Embryonic facial prominence (tissue), 1 donor: ENCODE measurements at regions not wholly inside any gene's neighbourhood (a gene's known extent, or its start where the extent isn't known, plus 50 kb on each side); places are given as distances from the start of the nearest gene placed in this dataset.
"Not testable (repeated sequence)": the region's sequence is repeated elsewhere in the genome, so short reads cannot be mapped to it uniquely, and the experiment has no call there.

Experiments
- DNase-seq: peaks from one replicate; pipeline ENCODE4 v3.0.0-alpha.2; 2016; ENCODE audit errors: extremely low spot score

GRCh38 chr5:163695830-163696578 lies 190.6 kb downstream of the MAT2B start:
- DNase-seq, result peak; percentile 43

- DNase-seq, result no peak
Measured at GRCh38 chr5:163696579-163696887, 191.1 kb downstream of the MAT2B start.

DNA sequence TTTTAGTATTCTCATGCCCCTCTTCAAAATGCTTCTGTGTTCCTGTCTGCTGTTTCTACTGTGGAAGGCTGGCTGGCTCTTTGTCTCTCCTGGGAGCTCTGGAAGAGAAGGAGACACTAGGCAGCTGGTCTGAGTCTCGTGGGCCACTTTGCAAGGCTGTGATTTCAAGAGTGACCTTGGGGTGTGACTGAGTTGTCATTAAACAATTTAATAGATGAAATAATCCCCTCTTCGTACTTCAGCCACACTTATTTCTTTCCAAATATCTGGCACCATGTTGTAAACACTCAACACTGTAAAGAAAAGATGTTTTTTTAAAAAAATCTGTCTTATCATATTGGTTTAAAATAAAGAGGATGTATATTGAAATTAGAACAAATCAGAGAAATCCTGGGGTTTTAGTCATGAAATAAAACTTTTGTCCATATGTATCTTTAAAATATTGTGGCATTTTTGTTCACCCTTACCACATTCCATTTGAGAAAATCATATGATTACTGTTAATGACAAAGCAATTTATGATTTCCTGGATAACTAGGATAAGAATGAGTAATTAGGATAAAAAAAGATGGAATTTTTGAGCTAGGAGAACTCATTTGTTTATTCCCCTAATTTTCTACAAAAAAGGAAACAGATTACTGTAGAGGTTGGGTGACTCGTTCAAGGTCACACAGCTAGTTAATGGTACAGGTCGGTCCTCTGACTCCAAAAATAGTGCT lies 200.8 kb downstream of the MAT2B start:
- DNase-seq, result no peak

GRCh38 chr5:163712011-163712410 lies 206.6 kb downstream of the MAT2B start:
- no peak for DNase-seq

- no peak for DNase-seq
Measured at GRCh38 chr5:163718272-163718671, 212.9 kb downstream of the MAT2B start.

DNA sequence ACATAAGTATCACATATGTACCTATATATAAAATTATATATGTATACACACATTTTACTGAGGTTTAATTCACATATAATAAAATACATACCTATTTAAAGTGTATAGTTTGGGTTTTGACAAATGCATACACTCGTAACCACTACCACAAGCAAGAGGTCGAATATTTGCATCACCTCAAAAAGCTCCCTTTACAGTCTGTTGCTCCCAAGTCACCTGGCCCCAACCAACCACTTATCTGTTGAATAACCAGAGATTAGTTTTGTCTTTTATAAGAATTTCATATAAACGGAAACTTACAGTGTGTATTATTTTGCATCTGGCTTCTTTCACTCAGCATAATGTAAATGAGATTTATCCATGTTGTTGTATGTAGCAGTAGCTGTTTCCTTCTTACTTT lies 218.9 kb downstream of the MAT2B start:
- no peak for DNase-seq

GRCh38 chr5:163727028-163727427 lies 221.6 kb downstream of the MAT2B start:
- DNase-seq, result no peak

DNA sequence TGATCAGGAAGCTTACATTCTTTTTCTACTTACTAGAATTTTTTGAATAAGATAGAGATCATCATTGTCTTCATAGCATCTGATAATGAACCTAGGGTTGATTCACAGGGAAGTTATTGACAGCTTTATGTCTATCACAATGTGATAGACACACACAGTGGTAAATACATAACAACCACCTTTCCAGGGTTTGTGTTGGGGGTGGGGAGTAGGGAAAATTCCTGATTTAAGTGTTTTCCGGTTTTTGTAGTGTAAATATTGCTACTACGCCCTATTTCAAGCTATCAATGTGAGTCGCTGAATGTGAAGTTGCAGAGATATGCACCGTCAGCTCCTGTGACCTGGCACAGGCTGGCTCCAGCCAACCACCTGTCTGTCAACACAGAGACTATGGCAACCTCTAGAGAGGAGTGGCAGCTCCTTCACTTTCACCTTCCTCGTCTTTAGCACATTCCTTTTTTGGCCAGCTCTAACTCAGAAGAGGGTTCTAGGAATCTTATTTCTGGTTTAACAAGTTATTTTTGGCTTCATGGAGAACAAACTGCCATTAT lies 224.9 kb downstream of the MAT2B start:
- DNase-seq, result no peak

GRCh38 chr5:163731256-163731655 lies 225.8 kb downstream of the MAT2B start:
- DNase-seq, result no peak

- DNase-seq, result no peak
Measured at GRCh38 chr5:163735069-163735468, 229.7 kb downstream of the MAT2B start.

- no peak for DNase-seq
Measured at GRCh38 chr5:163747586-163747985, 242.2 kb downstream of the MAT2B start.

DNA sequence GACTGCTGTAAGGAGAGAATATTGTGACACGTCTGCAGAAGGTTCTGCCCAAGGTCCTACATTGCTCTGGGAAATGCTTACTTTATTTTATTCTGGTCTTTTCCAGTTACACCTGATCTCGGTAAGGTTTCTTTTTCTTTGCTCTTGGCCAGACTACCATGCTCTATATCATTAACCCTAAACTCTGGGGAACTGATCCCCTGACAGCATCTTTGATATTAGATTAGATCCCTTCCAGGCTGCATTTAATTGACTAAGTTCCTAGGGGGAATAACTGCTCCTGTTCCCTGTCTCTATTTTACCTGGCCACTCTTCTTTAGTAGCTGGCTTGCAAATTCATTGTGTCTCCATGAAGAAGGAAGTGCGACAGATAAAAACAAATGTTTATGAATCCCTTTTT lies 243.5 kb downstream of the MAT2B start:
- DNase-seq, result no peak

DNA sequence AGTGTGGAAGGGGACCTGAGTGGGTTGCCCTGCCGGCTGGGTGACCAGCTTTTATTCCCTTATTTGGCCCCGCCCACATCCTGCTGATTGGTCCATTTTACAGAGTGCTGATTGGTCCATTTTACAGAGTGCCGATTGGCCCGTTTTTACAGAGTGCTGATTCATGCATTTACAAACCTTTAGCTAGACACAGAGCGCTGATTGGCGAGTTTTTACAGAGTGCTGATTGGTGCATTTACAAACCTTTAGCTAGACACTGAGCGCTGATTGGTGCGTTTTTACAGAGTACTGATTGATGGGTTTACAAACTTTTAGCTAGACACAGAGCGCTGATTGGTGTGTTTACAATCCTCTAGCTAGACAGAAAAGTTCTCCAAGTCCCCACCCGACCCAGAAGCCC lies 245.0 kb downstream of the MAT2B start:
- DNase-seq, result not testable (repeated sequence)

GRCh38 chr5:163755505-163755904 lies 250.1 kb downstream of the MAT2B start:
- DNase-seq, result no peak

DNA sequence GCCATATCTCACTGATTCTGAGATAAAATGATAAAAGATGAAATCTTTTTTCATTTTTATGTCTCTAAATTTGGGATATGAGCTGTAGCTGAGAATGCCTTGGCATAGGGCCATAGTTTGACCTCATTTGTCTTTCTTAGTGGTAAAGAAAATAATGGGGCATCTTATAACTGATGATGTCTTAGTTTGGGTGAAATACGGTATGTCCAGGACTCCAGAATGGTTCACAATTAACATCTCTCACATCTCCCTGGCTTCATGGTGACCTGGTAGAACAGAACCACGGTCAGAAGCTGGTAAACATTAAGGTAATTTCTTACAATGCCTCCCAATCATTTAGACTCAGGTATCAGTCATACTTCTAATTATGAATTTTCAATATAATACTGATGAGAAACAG lies 250.8 kb downstream of the MAT2B start:
- no peak for DNase-seq

DNA sequence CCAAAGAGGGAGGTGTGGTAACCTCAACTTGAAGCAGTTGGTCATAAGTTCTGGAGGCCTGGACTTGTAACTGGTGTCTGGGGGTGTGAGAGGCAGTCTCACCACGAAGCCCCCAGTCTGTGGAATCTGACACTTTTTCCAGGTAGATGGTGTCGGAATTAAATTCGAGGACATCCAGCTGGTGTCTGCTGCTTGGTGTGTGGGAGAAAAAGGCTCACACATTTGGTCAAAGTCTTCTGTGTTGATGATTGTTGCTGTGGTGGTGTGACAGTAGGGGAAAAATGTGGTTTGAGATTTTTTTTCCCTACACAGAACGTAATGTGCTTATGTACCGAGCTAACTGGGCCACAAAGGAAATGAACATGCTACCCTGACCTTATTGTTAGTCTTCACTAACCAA lies 251.9 kb downstream of the MAT2B start:
- DNase-seq, result no peak

DNA sequence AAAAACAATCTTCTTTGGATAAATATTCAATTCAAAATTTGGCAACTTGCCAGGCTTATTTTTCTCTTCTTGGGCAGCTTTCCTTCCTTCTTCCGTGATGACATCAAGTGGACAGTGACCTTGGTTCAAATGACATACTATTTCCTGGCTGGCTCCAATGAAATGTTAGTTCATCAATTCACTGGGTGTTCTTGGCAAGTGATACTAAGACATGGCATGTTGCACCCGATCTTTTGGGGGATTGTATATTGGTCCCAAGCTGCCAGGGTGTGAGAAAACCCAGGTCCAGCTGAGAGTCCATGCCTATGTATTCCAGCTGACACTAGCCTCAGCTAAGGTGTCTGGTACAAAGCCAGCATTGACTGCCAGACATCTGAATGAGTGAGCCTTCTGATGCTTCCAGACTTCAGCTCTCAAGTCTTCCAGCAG lies 252.9 kb downstream of the MAT2B start:
- DNase-seq, result no peak

DNA sequence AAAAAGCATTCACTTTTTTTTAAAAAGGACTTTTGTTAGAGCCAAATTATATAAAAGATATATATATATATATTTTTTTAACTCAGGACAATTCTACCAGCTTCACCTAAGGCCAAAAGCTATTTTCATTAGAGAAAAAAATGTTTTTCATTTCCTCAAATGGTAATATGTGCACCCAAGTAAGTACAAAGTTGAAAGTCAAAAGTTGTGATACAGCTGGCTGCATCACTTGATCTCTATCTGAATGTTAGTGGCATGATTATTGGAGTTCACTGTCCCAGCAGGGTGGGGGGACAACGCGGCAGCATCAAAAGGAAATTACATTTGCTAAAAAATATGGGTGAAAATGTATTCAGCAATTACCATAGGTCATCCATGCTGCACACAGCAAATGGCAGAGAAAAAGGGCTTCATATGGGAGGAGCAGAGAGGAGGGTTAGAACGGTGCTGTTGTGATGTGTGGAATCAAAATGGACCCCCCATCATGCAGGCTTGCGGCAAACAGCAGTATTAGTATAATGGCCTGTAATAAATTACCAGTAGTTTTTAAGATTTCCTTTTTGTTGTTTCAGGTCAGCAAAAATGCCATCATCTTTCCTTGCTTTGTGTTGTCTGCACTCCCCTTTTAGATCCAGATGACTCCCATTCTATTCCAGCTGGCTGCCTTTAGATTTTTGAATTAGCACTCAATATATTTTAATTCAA lies 253.7 kb downstream of the MAT2B start:
- DNase-seq, result no peak

DNA sequence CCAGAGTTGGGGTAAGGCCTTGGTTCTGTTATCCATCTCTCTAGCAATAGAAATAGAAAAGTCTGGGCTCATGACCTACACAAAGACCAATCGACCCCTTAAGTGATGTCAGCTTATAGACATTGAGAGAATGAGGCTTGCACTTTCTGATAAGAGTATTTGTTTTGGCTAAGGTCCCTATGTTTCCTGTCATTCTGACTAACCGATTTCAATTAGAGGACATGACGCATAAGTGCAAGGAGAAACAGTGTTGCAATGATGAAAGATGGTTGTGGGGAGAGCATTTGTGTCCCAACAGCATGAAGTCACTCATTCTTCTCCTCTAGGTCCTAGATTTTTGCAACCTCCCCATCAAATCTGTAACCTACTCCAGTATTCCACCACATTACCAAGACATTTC lies 255.1 kb downstream of the MAT2B start:
- no peak for DNase-seq

DNA sequence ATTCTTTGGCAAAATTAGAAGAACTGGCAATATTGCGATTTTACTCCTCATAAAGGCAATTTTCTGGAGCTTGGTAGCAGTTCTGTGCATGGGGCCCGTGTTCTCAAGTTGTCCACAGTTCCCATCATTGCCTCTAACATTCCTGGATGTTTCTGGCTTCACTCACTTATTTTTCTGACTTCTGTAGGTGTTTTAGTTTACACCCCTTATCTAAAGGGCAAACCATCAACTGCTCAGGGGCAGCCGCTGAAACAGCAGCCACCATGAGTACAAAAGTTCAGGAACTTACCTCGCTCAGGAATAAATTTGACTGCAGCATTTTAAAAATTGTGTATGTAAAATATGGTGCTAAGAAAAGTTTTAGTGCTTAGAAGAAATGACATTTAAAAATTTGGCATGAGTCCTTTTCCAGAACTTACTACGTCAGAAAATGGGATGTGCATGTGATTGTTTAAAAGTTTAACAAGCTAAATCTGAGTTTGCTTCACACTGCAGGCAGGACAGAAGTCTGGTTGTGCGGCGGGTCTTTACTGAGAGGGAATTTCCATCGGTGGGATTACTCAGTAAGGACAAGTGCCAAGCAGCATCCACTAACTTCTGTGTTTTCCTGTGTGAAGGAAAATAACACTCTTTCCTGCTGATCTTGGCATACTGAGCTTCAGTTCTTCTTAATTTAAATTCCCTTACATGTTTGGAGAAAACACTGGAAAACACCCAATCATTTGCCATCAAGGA lies 261.7 kb downstream of the MAT2B start:
- no peak for DNase-seq

GRCh38 chr5:163770625-163771024 lies 265.2 kb downstream of the MAT2B start:
- no peak for DNase-seq

GRCh38 chr5:163772241-163772640 lies 266.8 kb downstream of the MAT2B start:
- no peak for DNase-seq
